ENCODE measurements at regions not wholly inside any gene's neighbourhood (a gene's known extent, or its start where the extent isn't known, plus 50 kb on each side); places are given as distances from the start of the nearest gene placed in this dataset.

DNA sequence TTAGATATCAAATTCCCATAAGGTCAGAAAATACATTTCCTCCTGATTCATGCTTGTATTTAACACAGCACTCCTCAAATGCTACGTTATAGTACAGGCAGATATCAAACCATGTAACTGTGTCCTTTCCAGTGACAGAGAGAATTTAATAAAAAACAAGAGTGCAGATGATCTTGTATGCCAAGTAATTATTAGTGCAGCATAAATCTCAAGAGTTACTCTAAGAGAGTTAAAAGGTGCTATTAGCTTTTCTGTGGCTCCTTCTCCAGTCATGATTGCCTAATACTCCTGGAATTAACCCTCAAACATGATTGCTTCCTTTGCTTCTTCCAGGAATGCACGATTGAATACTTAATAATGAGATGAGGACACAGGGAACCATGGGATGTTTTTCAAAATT lies 413.0 kb upstream of the DPH6 start:
- TF ChIP-seq, protein P1, sequence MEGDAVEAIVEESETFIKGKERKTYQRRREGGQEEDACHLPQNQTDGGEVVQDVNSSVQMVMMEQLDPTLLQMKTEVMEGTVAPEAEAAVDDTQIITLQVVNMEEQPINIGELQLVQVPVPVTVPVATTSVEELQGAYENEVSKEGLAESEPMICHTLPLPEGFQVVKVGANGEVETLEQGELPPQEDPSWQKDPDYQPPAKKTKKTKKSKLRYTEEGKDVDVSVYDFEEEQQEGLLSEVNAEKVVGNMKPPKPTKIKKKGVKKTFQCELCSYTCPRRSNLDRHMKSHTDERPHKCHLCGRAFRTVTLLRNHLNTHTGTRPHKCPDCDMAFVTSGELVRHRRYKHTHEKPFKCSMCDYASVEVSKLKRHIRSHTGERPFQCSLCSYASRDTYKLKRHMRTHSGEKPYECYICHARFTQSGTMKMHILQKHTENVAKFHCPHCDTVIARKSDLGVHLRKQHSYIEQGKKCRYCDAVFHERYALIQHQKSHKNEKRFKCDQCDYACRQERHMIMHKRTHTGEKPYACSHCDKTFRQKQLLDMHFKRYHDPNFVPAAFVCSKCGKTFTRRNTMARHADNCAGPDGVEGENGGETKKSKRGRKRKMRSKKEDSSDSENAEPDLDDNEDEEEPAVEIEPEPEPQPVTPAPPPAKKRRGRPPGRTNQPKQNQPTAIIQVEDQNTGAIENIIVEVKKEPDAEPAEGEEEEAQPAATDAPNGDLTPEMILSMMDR (conservative IDR thresholded peaks at IDR 0.05 in 1 of 2, IDR thresholded peaks at IDR 0.05 in 1 of 2; ENCODE audit: low read depth in 1 of 2, low read length in 2 of 2): no peak
- no peak for TF ChIP-seq EZH2 (IDR thresholded peaks at IDR 0.05; ENCODE audit: low read length, missing control alignments)
